ENCODE measurements at regions not wholly inside any gene's neighbourhood (a gene's known extent, or its start where the extent isn't known, plus 50 kb on each side); places are given as distances from the start of the nearest gene placed in this dataset.
A peak's percentile ranks its signal among the peaks of the same experiment; 100 is the strongest.
"Not testable (repeated sequence)": the region's sequence is repeated elsewhere in the genome, so short reads cannot be mapped to it uniquely, and the experiment has no call there.

GRCh38 chr6:133147470-133148184 lies 93.5 kb upstream of the EYA4 start:
- not testable (repeated sequence) for DNase-seq (ENCODE audit: extremely low read depth in 1 of 11, low read depth in 9 of 11, low spot score in 4 of 11)

- no peak for DNase-seq (ENCODE audit: extremely low read depth in 1 of 11, low read depth in 9 of 11, low spot score in 4 of 11)
These were observed 84.5 kb upstream of the EYA4 start for GRCh38 chr6:133156689-133157088.

GRCh38 chr6:133157995-133158394 lies 83.2 kb upstream of the EYA4 start:
- DNase-seq (ENCODE audit: extremely low read depth in 1 of 11, low read depth in 9 of 11, low spot score in 4 of 11) = peak; percentile 16 to 58 (median 45)

- no peak for DNase-seq (ENCODE audit: extremely low read depth in 1 of 11, low read depth in 9 of 11, low spot score in 4 of 11)
These were observed 81.8 kb upstream of the EYA4 start for GRCh38 chr6:133159255-133159795.

- DNase-seq (ENCODE audit: extremely low read depth in 1 of 11, low read depth in 9 of 11, low spot score in 4 of 11) = no peak
These were observed 80.6 kb upstream of the EYA4 start for GRCh38 chr6:133160536-133160935.

GRCh38 chr6:133165235-133165634 lies 75.9 kb upstream of the EYA4 start:
- DNase-seq (ENCODE audit: extremely low read depth in 1 of 11, low read depth in 9 of 11, low spot score in 4 of 11) = no peak

- DNase-seq (ENCODE audit: extremely low read depth in 1 of 11, low read depth in 9 of 11, low spot score in 4 of 11) = no peak
These were observed 74.4 kb upstream of the EYA4 start for GRCh38 chr6:133166766-133167165.

- DNase-seq (ENCODE audit: extremely low read depth in 1 of 11, low read depth in 9 of 11, low spot score in 4 of 11) = no peak
These were observed 71.3 kb upstream of the EYA4 start for GRCh38 chr6:133169901-133170300.

GRCh38 chr6:133170602-133171001 lies 70.6 kb upstream of the EYA4 start:
- no peak for DNase-seq (ENCODE audit: extremely low read depth in 1 of 11, low read depth in 9 of 11, low spot score in 4 of 11)

GRCh38 chr6:133171989-133172604 lies 69.1 kb upstream of the EYA4 start:
- DNase-seq (ENCODE audit: extremely low read depth in 1 of 11, low read depth in 9 of 11, low spot score in 4 of 11) = no peak

GRCh38 chr6:133173276-133173675 lies 67.9 kb upstream of the EYA4 start:
- no peak for DNase-seq (ENCODE audit: extremely low read depth in 1 of 11, low read depth in 9 of 11, low spot score in 4 of 11)

- DNase-seq (ENCODE audit: extremely low read depth in 1 of 11, low read depth in 9 of 11, low spot score in 4 of 11) = no peak
These were observed 61.7 kb upstream of the EYA4 start for GRCh38 chr6:133179481-133179880.

- DNase-seq (ENCODE audit: extremely low read depth in 1 of 11, low read depth in 9 of 11, low spot score in 4 of 11) = no peak
These were observed 57.5 kb upstream of the EYA4 start for GRCh38 chr6:133183691-133184090.

GRCh38 chr6:133184798-133185372 lies 56.3 kb upstream of the EYA4 start:
- DNase-seq (ENCODE audit: extremely low read depth in 1 of 11, low read depth in 9 of 11, low spot score in 4 of 11) = peak in 8 of 11 donors; percentile 15 to 46 (median 22)

- DNase-seq (ENCODE audit: extremely low read depth in 1 of 11, low read depth in 9 of 11, low spot score in 4 of 11) = no peak
These were observed 55.4 kb upstream of the EYA4 start for GRCh38 chr6:133185731-133186130.

- no peak for DNase-seq (ENCODE audit: extremely low read depth in 1 of 11, low read depth in 9 of 11, low spot score in 4 of 11)
These were observed 54.0 kb upstream of the EYA4 start for GRCh38 chr6:133187114-133187513.

- DNase-seq (ENCODE audit: extremely low read depth in 1 of 11, low read depth in 9 of 11, low spot score in 4 of 11) = no peak
These were observed 53.3 kb upstream of the EYA4 start for GRCh38 chr6:133187657-133188453.

- no peak for DNase-seq (ENCODE audit: extremely low read depth in 1 of 11, low read depth in 9 of 11, low spot score in 4 of 11)
These were observed 50.2 kb upstream of the EYA4 start for GRCh38 chr6:133190912-133191311.

- DNase-seq (ENCODE audit: extremely low read depth in 1 of 11, low read depth in 9 of 11, low spot score in 4 of 11) = no peak
These were observed 49.8 kb upstream of the EYA4 start for GRCh38 chr6:133191323-133191722.

All from renal cortex interstitium (tissue), 11 donors.